ENCODE measurements at regions not wholly inside any gene's neighbourhood (a gene's known extent, or its start where the extent isn't known, plus 50 kb on each side); places are given as distances from the start of the nearest gene placed in this dataset.

- TF ChIP-seq CTCF (IDR thresholded peaks at IDR 0.05 in 4 of 5, conservative IDR thresholded peaks at IDR 0.05 in 1 of 5), result no peak
- no peak for TF ChIP-seq POLR2A (IDR thresholded peaks at IDR 0.05)
Observed at GRCh38 chr4:120318196-120318846, 251.7 kb upstream of the MAD2L1 start.
